Testis (tissue), 2 donors: ENCODE measurements at regions not wholly inside any gene's neighbourhood (a gene's known extent, or its start where the extent isn't known, plus 50 kb on each side); places are given as distances from the start of the nearest gene placed in this dataset.

Experiments
- DNase-seq: peaks from one replicate; pipeline ENCODE4 v3.0.0-alpha.2; 2019
- H3K27ac ChIP-seq, 2 donors: fragments of 200-600 bp; sonication (generic); one replicate each; pipeline ENCODE4 v1.5.1; 2019
- H3K27me3 ChIP-seq: fragments of 200-600 bp; sonication (generic); one replicate; pipeline ENCODE4 v1.5.1; 2019
- H3K36me3 ChIP-seq: fragments of 200-600 bp; sonication (generic); one replicate; pipeline ENCODE4 v1.5.1; 2017; ENCODE audit warnings: low read depth; ENCODE audit errors: missing control alignments
- H3K4me1 ChIP-seq: fragments of 200-600 bp; sonication (generic); one replicate; pipeline ENCODE4 v1.5.1; 2019
- H3K4me3 ChIP-seq, 2 donors: fragments of 200-600 bp; sonication (generic); one replicate each; pipeline ENCODE4 v1.5.1; 2017 to 2019
- H3K9me3 ChIP-seq: fragments of 200-600 bp; sonication (generic); one replicate; pipeline ENCODE4 v1.5.1; 2017
- CTCF ChIP-seq, 3 experiments: fragments of 450-650 bp in 2 of 3; fragments of 200-600 bp in 1 of 3; sonication (generic) in 1 of 3; IDR thresholded peaks; one replicate each; pipeline ENCODE4 v1.5.1; 2016 to 2019; ENCODE audit warnings: antibody characterized with exemption in 3 of 3, mild to moderate bottlenecking in 2 of 3, moderate library complexity in 1 of 3
- POLR2A ChIP-seq: fragments of 450-650 bp; IDR thresholded peaks from one replicate; pipeline ENCODE4 v1.6.1; 2017; ENCODE audit warnings: antibody characterized with exemption, mild to moderate bottlenecking, moderate library complexity
- WGBS, 2 donors: methylation state at CpG; one replicate each; pipeline ENCODE4 v1.1.5; 2018; 5-methylcytosine and 5-hydroxymethylcytosine counted together
- intact Hi-C: fragments of 100-400 bp; cut with DNase I; formaldehyde crosslinking; loops from one replicate; pipeline ENCODE4 v1.15.1; 2023; ENCODE audit warnings: low total_unique reads

DNA sequence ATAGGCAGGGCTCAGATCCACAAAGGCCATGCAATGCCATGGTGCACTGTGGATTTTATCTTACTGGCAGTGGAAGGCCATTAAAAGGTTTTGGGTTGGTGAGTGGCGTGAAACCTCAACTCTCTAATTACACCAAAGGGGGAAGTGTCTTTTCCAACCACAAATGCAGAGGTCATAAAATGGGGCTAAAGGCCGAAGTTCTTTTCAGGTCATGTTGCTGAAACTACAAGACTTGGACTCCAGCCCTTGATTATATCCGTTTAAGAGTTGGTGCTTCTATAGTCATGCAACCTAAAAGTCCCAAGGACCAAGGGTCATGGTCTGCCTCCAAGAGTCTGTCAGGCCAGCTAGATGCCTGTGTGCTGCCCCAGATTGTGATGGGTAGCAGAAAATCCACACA is 434.3 kb downstream of the RAB38 start:
- TF ChIP-seq POLR2A (no peak), CTCF (IDR thresholded peaks at IDR 0.05) (no peak)
- H3K9me3 ChIP-seq = no peaks in the 10 kb centered on the region
- intact Hi-C loops = no loop called here
- H3K4me3 ChIP-seq = no peak overlapping the region
- no peak overlapping the region for H3K27ac ChIP-seq
- H3K4me1 ChIP-seq = no peaks in the 10 kb centered on the region
- H3K27me3 ChIP-seq = no peaks in the 10 kb centered on the region
- no peaks in the 10 kb centered on the region for H3K36me3 ChIP-seq
- no peak for DNase-seq
- WGBS, 2 donors = 71 to 78% methylated on average over 3 of the region's 3 CpGs

GRCh38 chr11:87740451-87740850 is 434.8 kb downstream of the RAB38 start:
- WGBS, 2 donors = 54 to 62% methylated on average over 2 of the region's 2 CpGs
- no peaks in the 10 kb centered on the region for H3K36me3 ChIP-seq
- H3K27ac ChIP-seq = no peak overlapping the region
- TF ChIP-seq POLR2A (no peak), CTCF (IDR thresholded peaks at IDR 0.05) (no peak)
- no peak overlapping the region for H3K4me3 ChIP-seq
- H3K9me3 ChIP-seq = no peaks in the 10 kb centered on the region
- no peaks in the 10 kb centered on the region for H3K27me3 ChIP-seq
- no peaks in the 10 kb centered on the region for H3K4me1 ChIP-seq
- no peak for DNase-seq
- intact Hi-C loops = no loop called here

DNA sequence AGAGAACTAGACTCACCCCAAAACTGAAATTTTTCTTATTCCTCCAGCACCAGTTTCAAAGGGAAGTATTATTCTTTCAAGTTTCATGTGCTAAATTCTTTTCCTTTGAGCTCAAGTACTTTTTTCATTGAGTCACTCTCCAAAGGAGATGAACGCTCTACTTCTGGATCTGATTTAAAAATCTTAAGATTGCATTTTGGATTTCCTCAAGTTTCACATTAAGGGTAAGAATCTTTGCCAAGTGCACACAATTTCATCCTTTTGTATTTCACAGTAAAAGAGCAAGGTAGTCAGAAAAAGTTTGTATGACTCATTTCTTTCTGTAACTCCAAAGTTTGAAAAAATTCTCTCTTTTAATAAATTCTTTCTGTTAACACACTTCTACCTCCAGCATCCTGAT is 435.5 kb downstream of the RAB38 start:
- 46 to 67% methylated on average over 1 of the region's 1 CpG for WGBS, 2 donors
- intact Hi-C loops = no loop called here

DNA sequence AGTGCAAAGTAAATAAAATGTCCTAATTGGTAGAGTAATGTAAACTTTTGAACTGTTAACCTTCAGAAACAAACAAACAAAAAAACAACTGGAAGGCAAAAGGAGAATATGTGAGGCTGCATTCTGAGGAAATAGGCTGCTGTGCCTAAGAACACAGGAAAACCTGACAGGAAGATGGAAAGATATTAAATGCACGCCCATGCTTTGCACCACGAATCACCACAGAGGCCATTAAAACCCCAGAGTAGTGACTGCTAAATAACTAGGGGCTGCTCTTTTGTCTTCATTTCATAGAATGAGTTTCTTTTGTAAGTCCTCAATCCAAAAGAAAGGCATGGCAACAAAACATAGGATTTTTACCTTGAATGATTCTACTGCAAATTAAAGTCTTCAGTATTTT is 436.0 kb downstream of the RAB38 start:
- WGBS, 2 donors = 53% methylated on average over 2 of the region's 2 CpGs
- Histone ChIP-seq H3K36me3 (no peaks in the 10 kb centered on the region), H3K9me3 (no peaks in the 10 kb centered on the region), H3K27ac (no peak overlapping the region), H3K4me1 (no peaks in the 10 kb centered on the region), H3K27me3 (no peaks in the 10 kb centered on the region), H3K4me3 (no peak overlapping the region)
- TF ChIP-seq CTCF (IDR thresholded peaks at IDR 0.05) (no peak), POLR2A (no peak)
- DNase-seq = no peak
- intact Hi-C loops = no loop called here

More for the DNA sequence above, 435.5 kb downstream of the RAB38 start:
- Histone ChIP-seq H3K27me3 (no peaks in the 10 kb centered on the region), H3K9me3 (no peaks in the 10 kb centered on the region), H3K4me1 (no peaks in the 10 kb centered on the region), H3K4me3 (no peak overlapping the region), H3K27ac (no peak overlapping the region), H3K36me3 (no peaks in the 10 kb centered on the region)
- TF ChIP-seq POLR2A (no peak), CTCF (IDR thresholded peaks at IDR 0.05) (no peak)
- DNase-seq = no peak

DNA sequence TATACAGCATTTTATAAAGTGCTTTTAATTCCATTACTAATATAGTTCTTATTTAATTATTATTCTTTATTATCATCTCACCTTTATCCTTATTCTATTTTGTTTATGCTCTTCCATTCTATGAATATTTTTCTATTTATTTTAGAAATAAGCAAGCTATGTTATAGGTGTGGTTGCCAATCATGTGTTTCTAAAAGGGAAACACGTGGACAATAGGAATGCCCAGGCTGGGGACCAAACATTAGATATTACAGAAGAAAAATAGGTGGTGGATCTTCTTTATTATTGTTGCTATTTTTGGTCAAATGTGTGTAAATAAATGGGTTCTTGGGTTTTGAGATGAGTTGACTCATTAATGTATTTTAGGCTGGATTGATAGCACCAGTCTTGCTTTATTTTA is 438.3 kb downstream of the RAB38 start:
- Histone ChIP-seq H3K9me3 (no peaks in the 10 kb centered on the region), H3K27me3 (no peaks in the 10 kb centered on the region), H3K27ac (no peak overlapping the region), H3K36me3 (no peaks in the 10 kb centered on the region), H3K4me3 (no peak overlapping the region), H3K4me1 (no peaks in the 10 kb centered on the region)
- WGBS, 2 donors = 93% methylated on average over 1 of the region's 1 CpG
- DNase-seq = no peak
- intact Hi-C loops = no loop called here
- TF ChIP-seq POLR2A (no peak), CTCF (IDR thresholded peaks at IDR 0.05) (no peak)
